ENCODE measurements at regions not wholly inside any gene's neighbourhood (a gene's known extent, or its start where the extent isn't known, plus 50 kb on each side); places are given as distances from the start of the nearest gene placed in this dataset.
A peak's percentile ranks its signal among the peaks of the same experiment; 100 is the strongest.
"Not testable (repeated sequence)": the region's sequence is repeated elsewhere in the genome, so short reads cannot be mapped to it uniquely, and the experiment has no call there.

GRCh38 chr16:62261760-62262159 lies 225.5 kb upstream of the CDH8 start:
- no peaks in the 10 kb centered on the region for H3K27me3 ChIP-seq (ENCODE audit: control insufficient read depth in 3 of 3, insufficient read depth in 3 of 3, low read depth in 1 of 3, low read length in 3 of 3)
- H3K9me3 ChIP-seq (replicated peaks in 1 of 2; ENCODE audit: control insufficient read depth in 2 of 2, insufficient read depth in 1 of 2, low read depth in 1 of 2, low read length in 2 of 2), result peaks cover 0 to 3% of the 10 kb centered on the region in 2 donors
- no peak overlapping the region for H3K9ac ChIP-seq (ENCODE audit: low read depth, low read length, poor library complexity)
- H2BK12ac ChIP-seq (ENCODE audit: low read length), result no peak overlapping the region
- no peak overlapping the region for H4K91ac ChIP-seq (ENCODE audit: low read depth, low read length, poor library complexity)
- no peak overlapping the region for H3K4me2 ChIP-seq (ENCODE audit: insufficient read depth, low read length, poor library complexity, severe bottlenecking)
- no peak overlapping the region for H3K27ac ChIP-seq (replicated peaks; ENCODE audit: low read length)
- H3K4me1 ChIP-seq (ENCODE audit: control insufficient read depth in 2 of 2, insufficient read depth in 1 of 2, low read depth in 1 of 2, low read length in 2 of 2), result peaks cover 0 to 8% of the 10 kb centered on the region in 2 donors
- H3K23ac ChIP-seq (ENCODE audit: low read depth, low read length, poor library complexity), result no peak overlapping the region
- H2BK5ac ChIP-seq (ENCODE audit: low read length), result no peak overlapping the region
- H3K4ac ChIP-seq (ENCODE audit: low read length), result no peak overlapping the region
- no peak overlapping the region for H3K18ac ChIP-seq (ENCODE audit: low read length)
- no peak for DNase-seq (ENCODE audit: low spot score)
- H2BK15ac ChIP-seq (ENCODE audit: low read length), result no peak overlapping the region
- WGBS, 2 donors (ENCODE audit: extremely low coverage in 2 of 2, insufficient read length in 2 of 2, insufficient replicate concordance in 1 of 2), result no CpG with 5 or more reads among the region's 3 CpGs
- no peak overlapping the region for H2AK5ac ChIP-seq (ENCODE audit: low read depth, low read length)
- H4K8ac ChIP-seq (ENCODE audit: low read depth, low read length), result no peak overlapping the region
- H3K36me3 ChIP-seq (replicated peaks in 1 of 2; ENCODE audit: control insufficient read depth in 2 of 2, insufficient read depth in 2 of 2, low read length in 2 of 2), result no peaks in the 10 kb centered on the region
- H2BK120ac ChIP-seq (ENCODE audit: low read depth, low read length), result no peak overlapping the region
- H3K14ac ChIP-seq (ENCODE audit: low read length), result no peak overlapping the region
- H3K4me3 ChIP-seq (ENCODE audit: low read length in 2 of 2), result no peak overlapping the region
- no peak overlapping the region for H2AFZ ChIP-seq (ENCODE audit: low read length)
- H3K79me1 ChIP-seq (ENCODE audit: low read depth, low read length), result no peaks in the 10 kb centered on the region

DNA sequence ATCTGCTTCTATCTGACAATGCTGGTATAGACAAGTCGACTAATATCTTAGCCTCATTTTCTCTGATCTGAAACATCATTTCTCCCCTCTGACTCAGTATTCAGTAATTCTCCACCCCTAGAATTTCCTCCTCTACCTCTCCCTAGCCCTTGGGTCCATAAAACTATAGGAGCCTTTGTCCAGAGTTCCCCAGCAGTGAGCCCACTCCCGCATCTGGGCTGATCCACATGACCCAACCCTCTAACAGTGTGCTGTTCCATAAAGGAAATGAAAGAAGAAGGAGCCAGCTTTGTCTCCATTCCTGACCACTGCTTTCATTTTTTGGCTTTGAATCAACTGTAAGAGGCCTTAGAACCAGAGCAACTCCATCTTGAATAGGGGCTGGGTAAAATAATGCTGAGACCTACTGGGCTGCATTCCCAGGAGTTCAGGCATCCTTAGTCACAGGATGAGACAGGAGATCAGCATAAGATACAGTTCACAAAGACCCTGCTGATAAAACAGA lies 222.7 kb upstream of the CDH8 start:
- WGBS, 2 donors (ENCODE audit: extremely low coverage in 2 of 2, insufficient read length in 2 of 2, insufficient replicate concordance in 1 of 2), result no CpG with 5 or more reads among the region's 2 CpGs
- not testable (repeated sequence) for H2BK12ac ChIP-seq (ENCODE audit: low read length); H3K4me2 ChIP-seq (ENCODE audit: insufficient read depth, low read length, poor library complexity, severe bottlenecking); H2BK120ac ChIP-seq (ENCODE audit: low read depth, low read length); H2AK5ac ChIP-seq (ENCODE audit: low read depth, low read length); H3K14ac ChIP-seq (ENCODE audit: low read length); H4K8ac ChIP-seq (ENCODE audit: low read depth, low read length); DNase-seq (ENCODE audit: low spot score); H2BK5ac ChIP-seq (ENCODE audit: low read length); H3K4me3 ChIP-seq (ENCODE audit: low read length in 2 of 2); H3K9me3 ChIP-seq (replicated peaks in 1 of 2; ENCODE audit: control insufficient read depth in 2 of 2, insufficient read depth in 1 of 2, low read depth in 1 of 2, low read length in 2 of 2); H3K4ac ChIP-seq (ENCODE audit: low read length); H4K91ac ChIP-seq (ENCODE audit: low read depth, low read length, poor library complexity); H3K9ac ChIP-seq (ENCODE audit: low read depth, low read length, poor library complexity); H2BK15ac ChIP-seq (ENCODE audit: low read length); H3K23ac ChIP-seq (ENCODE audit: low read depth, low read length, poor library complexity); H3K27ac ChIP-seq (replicated peaks; ENCODE audit: low read length); H3K27me3 ChIP-seq (ENCODE audit: control insufficient read depth in 3 of 3, insufficient read depth in 3 of 3, low read depth in 1 of 3, low read length in 3 of 3); H3K36me3 ChIP-seq (replicated peaks in 1 of 2; ENCODE audit: control insufficient read depth in 2 of 2, insufficient read depth in 2 of 2, low read length in 2 of 2); H3K79me1 ChIP-seq (ENCODE audit: low read depth, low read length); H3K18ac ChIP-seq (ENCODE audit: low read length)
- H3K4me1 ChIP-seq (ENCODE audit: control insufficient read depth in 2 of 2, insufficient read depth in 1 of 2, low read depth in 1 of 2, low read length in 2 of 2), result peaks cover 2 to 26% of the 10 kb centered on the region in 2 donors
- H2AFZ ChIP-seq (ENCODE audit: low read length), result peak overlapping the region; percentile 13

GRCh38 chr16:62256406-62256805 lies 220.2 kb upstream of the CDH8 start:
- H4K8ac ChIP-seq (ENCODE audit: low read depth, low read length), result no peak overlapping the region
- H3K23ac ChIP-seq (ENCODE audit: low read depth, low read length, poor library complexity), result no peak overlapping the region
- no CpG with 5 or more reads among the region's 2 CpGs for WGBS, 2 donors (ENCODE audit: extremely low coverage in 2 of 2, insufficient read length in 2 of 2, insufficient replicate concordance in 1 of 2)
- H3K27ac ChIP-seq (replicated peaks; ENCODE audit: low read length), result no peak overlapping the region
- no peaks in the 10 kb centered on the region for H3K27me3 ChIP-seq (ENCODE audit: control insufficient read depth in 3 of 3, insufficient read depth in 3 of 3, low read depth in 1 of 3, low read length in 3 of 3)
- H2AK5ac ChIP-seq (ENCODE audit: low read depth, low read length), result no peak overlapping the region
- H2BK5ac ChIP-seq (ENCODE audit: low read length), result no peak overlapping the region
- H2BK120ac ChIP-seq (ENCODE audit: low read depth, low read length), result no peak overlapping the region
- no peak overlapping the region for H2BK12ac ChIP-seq (ENCODE audit: low read length)
- no peak overlapping the region for H4K91ac ChIP-seq (ENCODE audit: low read depth, low read length, poor library complexity)
- no peak overlapping the region for H3K4me3 ChIP-seq (ENCODE audit: low read length in 2 of 2)
- H3K9me3 ChIP-seq (replicated peaks in 1 of 2; ENCODE audit: control insufficient read depth in 2 of 2, insufficient read depth in 1 of 2, low read depth in 1 of 2, low read length in 2 of 2), result no peaks in the 10 kb centered on the region
- no peak overlapping the region for H3K18ac ChIP-seq (ENCODE audit: low read length)
- H3K14ac ChIP-seq (ENCODE audit: low read length), result no peak overlapping the region
- peaks cover 5 to 35% of the 10 kb centered on the region in 2 donors for H3K4me1 ChIP-seq (ENCODE audit: control insufficient read depth in 2 of 2, insufficient read depth in 1 of 2, low read depth in 1 of 2, low read length in 2 of 2)
- H3K9ac ChIP-seq (ENCODE audit: low read depth, low read length, poor library complexity), result no peak overlapping the region
- peak overlapping the region; percentile 78 for H2AFZ ChIP-seq (ENCODE audit: low read length)
- no peak overlapping the region for H2BK15ac ChIP-seq (ENCODE audit: low read length)
- H3K4ac ChIP-seq (ENCODE audit: low read length), result no peak overlapping the region
- no peaks in the 10 kb centered on the region for H3K36me3 ChIP-seq (replicated peaks in 1 of 2; ENCODE audit: control insufficient read depth in 2 of 2, insufficient read depth in 2 of 2, low read length in 2 of 2)
- DNase-seq (ENCODE audit: low spot score), result no peak
- no peaks in the 10 kb centered on the region for H3K79me1 ChIP-seq (ENCODE audit: low read depth, low read length)
- no peak overlapping the region for H3K4me2 ChIP-seq (ENCODE audit: insufficient read depth, low read length, poor library complexity, severe bottlenecking)

- Histone ChIP-seq H3K9me3 (replicated peaks in 1 of 2; ENCODE audit: control insufficient read depth in 2 of 2, insufficient read depth in 1 of 2, low read depth in 1 of 2, low read length in 2 of 2) (no peaks in the 10 kb centered on the region), H3K27ac (replicated peaks; ENCODE audit: low read length) (no peak overlapping the region), H3K36me3 (replicated peaks in 1 of 2; ENCODE audit: control insufficient read depth in 2 of 2, insufficient read depth in 2 of 2, low read length in 2 of 2) (no peaks in the 10 kb centered on the region), H3K4ac (ENCODE audit: low read length) (no peak overlapping the region), H3K18ac (ENCODE audit: low read length) (no peak overlapping the region), H4K8ac (ENCODE audit: low read depth, low read length) (no peak overlapping the region), H3K14ac (ENCODE audit: low read length) (no peak overlapping the region), H2BK15ac (ENCODE audit: low read length) (no peak overlapping the region), H3K23ac (ENCODE audit: low read depth, low read length, poor library complexity) (no peak overlapping the region), H2AK5ac (ENCODE audit: low read depth, low read length) (no peak overlapping the region), H2BK5ac (ENCODE audit: low read length) (no peak overlapping the region), H2BK12ac (ENCODE audit: low read length) (no peak overlapping the region), H3K9ac (ENCODE audit: low read depth, low read length, poor library complexity) (no peak overlapping the region), H3K4me3 (ENCODE audit: low read length in 2 of 2) (peak overlapping the region in 1 of 2 donors; percentile 41), H2BK120ac (ENCODE audit: low read depth, low read length) (no peak overlapping the region), H3K4me2 (ENCODE audit: insufficient read depth, low read length, poor library complexity, severe bottlenecking) (no peak overlapping the region), H3K4me1 (ENCODE audit: control insufficient read depth in 2 of 2, insufficient read depth in 1 of 2, low read depth in 1 of 2, low read length in 2 of 2) (peaks cover 5 to 35% of the 10 kb centered on the region in 2 donors), H3K79me1 (ENCODE audit: low read depth, low read length) (no peaks in the 10 kb centered on the region), H2AFZ (ENCODE audit: low read length) (peak overlapping the region; percentile 70), H3K27me3 (ENCODE audit: control insufficient read depth in 3 of 3, insufficient read depth in 3 of 3, low read depth in 1 of 3, low read length in 3 of 3) (no peaks in the 10 kb centered on the region), H4K91ac (ENCODE audit: low read depth, low read length, poor library complexity) (no peak overlapping the region)
- DNase-seq (ENCODE audit: low spot score), result no peak
Measured at GRCh38 chr16:62254847-62255246, 218.6 kb upstream of the CDH8 start.
